Astrocyte of the cerebellum (primary cell): ENCODE measurements at regions not wholly inside any gene's neighbourhood (a gene's known extent, or its start where the extent isn't known, plus 50 kb on each side); places are given as distances from the start of the nearest gene placed in this dataset.

Experiments used
- DNase-seq: peaks from one replicate; pipeline ENCODE4 v3.0.0-alpha.2; 2011; ENCODE audit warnings: low read depth
- H3K4me3 ChIP-seq: 2 replicates; pipeline ENCODE4 v1.5.1; 2011; ENCODE audit warnings: mild to moderate bottlenecking, low read depth, low read length, moderate library complexity
- CTCF ChIP-seq: IDR thresholded peaks from 2 replicates; pipeline ENCODE4 v1.5.1; 2012; ENCODE audit warnings: low read length, low read depth, moderate library complexity, mild to moderate bottlenecking; ENCODE audit errors: missing control alignments
- in situ Hi-C: cut with HindIII; loops from 2 replicates; pipeline ENCODE4 v1.10.0; 2017; ENCODE audit warnings: low sequenced_read_pairs

DNA sequence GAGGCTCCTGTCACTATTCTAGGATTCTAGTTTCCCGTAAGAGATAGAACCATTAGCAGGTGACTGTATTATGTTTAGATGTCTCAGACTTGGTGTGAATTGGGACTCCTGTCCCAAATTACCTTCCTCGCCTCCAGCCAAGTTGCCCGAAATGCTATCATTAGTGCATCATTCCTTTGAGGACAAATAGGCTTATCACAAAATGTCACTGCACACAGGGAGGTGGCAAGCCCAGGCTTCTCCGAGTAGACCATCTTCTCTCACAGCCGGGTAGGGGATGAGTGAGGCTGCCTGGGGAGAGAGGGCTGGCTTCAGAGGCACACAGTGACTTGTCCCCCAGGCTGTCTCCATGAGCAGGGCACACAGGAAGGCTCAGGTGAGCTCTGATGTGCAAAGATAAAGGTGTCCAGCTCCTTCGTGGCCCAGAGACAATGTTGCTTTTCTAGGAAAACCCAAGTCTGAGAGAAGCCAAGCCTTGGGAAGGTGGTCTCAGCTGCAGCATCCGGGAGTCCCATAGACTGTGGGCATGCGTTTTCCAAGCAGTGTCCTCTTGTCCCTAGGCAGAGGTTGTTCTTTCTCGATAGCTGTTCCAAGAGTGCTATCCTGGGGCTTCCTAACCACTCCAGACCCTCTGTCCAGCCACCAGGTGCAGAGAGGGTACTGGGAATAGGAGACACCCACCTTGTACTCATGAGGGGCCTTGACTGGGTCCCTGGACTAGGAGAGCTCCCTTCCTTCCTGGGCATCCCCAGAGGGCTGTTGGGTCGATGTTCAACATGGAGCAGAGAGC is 163.1 kb upstream of the TSHZ3 start:
- in situ Hi-C loops, result no loop called here
- no peak overlapping the region for H3K4me3 ChIP-seq
- DNase-seq, result no peak
- no peak for TF ChIP-seq CTCF

DNA sequence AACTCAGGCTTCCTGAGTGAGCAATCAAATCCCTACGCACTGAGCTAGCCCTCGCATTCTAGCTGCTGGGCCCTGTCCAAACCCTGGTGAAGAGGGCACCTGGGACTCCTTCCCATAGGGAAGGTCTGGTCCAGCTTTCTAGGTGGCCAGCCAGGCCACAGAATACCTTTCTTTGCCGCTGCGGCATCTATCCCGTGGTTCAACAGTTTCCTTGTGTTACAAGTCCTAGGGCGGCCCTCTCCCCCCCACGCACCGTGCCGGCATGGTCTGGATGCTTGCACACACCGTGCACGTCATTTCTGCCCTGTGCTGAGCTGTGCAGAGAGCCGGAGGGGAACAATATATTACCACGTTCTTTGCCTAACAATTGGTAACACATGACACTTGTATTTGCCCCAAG is 164.6 kb upstream of the TSHZ3 start:
- no peak for DNase-seq
- no peak overlapping the region for H3K4me3 ChIP-seq
- in situ Hi-C loops, result no loop called here
- TF ChIP-seq CTCF, result no peak

- H3K4me3 ChIP-seq, result no peak overlapping the region
- in situ Hi-C loops, result no loop called here
- DNase-seq, result no peak
- no peak for TF ChIP-seq CTCF
Measured at GRCh38 chr19:31515931-31516330, 166.7 kb upstream of the TSHZ3 start.

- DNase-seq, result no peak
- H3K4me3 ChIP-seq, result no peak overlapping the region
- TF ChIP-seq CTCF, result no peak
- in situ Hi-C loops, result no loop called here
Measured at GRCh38 chr19:31516756-31517155, 167.5 kb upstream of the TSHZ3 start.

GRCh38 chr19:31517224-31518180 is 168.3 kb upstream of the TSHZ3 start:
- no peak overlapping the region for H3K4me3 ChIP-seq
- no peak for DNase-seq
- in situ Hi-C loops, result no loop called here
- no peak for TF ChIP-seq CTCF

GRCh38 chr19:31518216-31519020 is 169.2 kb upstream of the TSHZ3 start:
- no peak for TF ChIP-seq CTCF
- in situ Hi-C loops, result no loop called here
- DNase-seq, result no peak
- no peak overlapping the region for H3K4me3 ChIP-seq
